Suppressor macrophage treated with lipopolysaccharide for 4 hours (primary cell): ENCODE measurements at regions not wholly inside any gene's neighbourhood (a gene's known extent, or its start where the extent isn't known, plus 50 kb on each side); places are given as distances from the start of the nearest gene placed in this dataset.

Experiments used
- DNase-seq: peaks from one replicate; pipeline ENCODE4 v3.0.0-alpha.2; 2020

GRCh38 chr2:12515871-12516270, 200.9 kb upstream of the TRIB2 start:
- DNase-seq: no peak

GRCh38 chr2:12533337-12534005, 183.3 kb upstream of the TRIB2 start:
- no peak for DNase-seq

GRCh38 chr2:12534646-12535263, 182.0 kb upstream of the TRIB2 start:
- no peak for DNase-seq

- no peak for DNase-seq
These were observed 179.8 kb upstream of the TRIB2 start for GRCh38 chr2:12536976-12537375.

- no peak for DNase-seq
These were observed 178.5 kb upstream of the TRIB2 start for GRCh38 chr2:12538138-12538694.

- DNase-seq: no peak
These were observed 177.4 kb upstream of the TRIB2 start for GRCh38 chr2:12539336-12539735.

GRCh38 chr2:12539776-12540562, 176.8 kb upstream of the TRIB2 start:
- DNase-seq: no peak

GRCh38 chr2:12543076-12543977, 173.4 kb upstream of the TRIB2 start:
- no peak for DNase-seq

GRCh38 chr2:12543978-12544558, 172.7 kb upstream of the TRIB2 start:
- DNase-seq: no peak

- DNase-seq: no peak
These were observed 169.1 kb upstream of the TRIB2 start for GRCh38 chr2:12547566-12548170.

GRCh38 chr2:12548906-12549305, 167.8 kb upstream of the TRIB2 start:
- DNase-seq: no peak

- DNase-seq: peak; percentile 26
These were observed 167.1 kb upstream of the TRIB2 start for GRCh38 chr2:12549641-12550040.

GRCh38 chr2:12552092-12552491, 164.6 kb upstream of the TRIB2 start:
- peak; percentile 21 for DNase-seq

- DNase-seq: no peak
These were observed 162.3 kb upstream of the TRIB2 start for GRCh38 chr2:12554224-12555011.

- peak; percentile 37 for DNase-seq
These were observed 161.6 kb upstream of the TRIB2 start for GRCh38 chr2:12555012-12555645.

GRCh38 chr2:12556762-12557161, 160.0 kb upstream of the TRIB2 start:
- peak; percentile 76 for DNase-seq

GRCh38 chr2:12557688-12558087, 159.0 kb upstream of the TRIB2 start:
- no peak for DNase-seq

- no peak for DNase-seq
These were observed 158.2 kb upstream of the TRIB2 start for GRCh38 chr2:12558519-12558918.

GRCh38 chr2:12560618-12561017, 156.1 kb upstream of the TRIB2 start:
- no peak for DNase-seq

GRCh38 chr2:12567411-12567810, 149.3 kb upstream of the TRIB2 start:
- DNase-seq: no peak
